ENCODE measurements at regions not wholly inside any gene's neighbourhood (a gene's known extent, or its start where the extent isn't known, plus 50 kb on each side); places are given as distances from the start of the nearest gene placed in this dataset.

DNA sequence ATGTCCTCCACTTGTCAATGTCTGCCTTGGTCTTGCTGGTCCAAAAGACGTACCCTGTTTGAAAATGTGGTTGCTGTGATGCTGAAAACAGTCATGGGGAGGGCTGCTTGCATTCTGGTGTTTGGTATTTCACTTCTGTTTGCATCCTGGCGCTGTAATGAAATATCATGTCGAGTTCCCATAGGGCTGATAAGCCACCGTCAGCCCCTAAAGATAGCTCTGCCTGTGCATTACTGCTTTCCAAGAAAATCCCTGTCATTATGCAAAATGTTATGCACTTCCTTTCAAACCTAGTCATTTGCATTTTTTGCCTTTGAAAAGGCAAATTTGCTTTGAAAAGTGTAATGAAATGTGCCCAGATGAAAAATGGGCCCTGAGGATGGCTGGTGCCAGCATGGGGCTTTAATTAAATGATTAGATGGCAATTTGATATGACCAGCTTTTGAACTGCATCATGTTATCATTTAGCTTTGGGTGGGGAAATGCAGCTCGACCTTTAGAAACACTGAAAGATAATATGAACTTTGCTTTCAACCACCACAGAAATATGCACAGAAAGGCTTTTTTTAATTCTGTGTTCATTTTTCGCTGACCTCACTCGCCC, 374.4 kb upstream of the SGCD start:
- no peaks in the 10 kb centered on the region for H3K9me3 ChIP-seq
- no peaks in the 10 kb centered on the region for H3K4me1 ChIP-seq
- H3K4me3 ChIP-seq = no peak overlapping the region
- WGBS, 5 donors = 67 to 82% (median 70%) methylated on average over 7 of the region's 7 CpGs
- no peak overlapping the region for H3K27ac ChIP-seq
- H3K27me3 ChIP-seq (replicated peaks in 1 of 7) = no peaks in the 10 kb centered on the region
- H3K36me3 ChIP-seq = no peaks in the 10 kb centered on the region
- TF ChIP-seq, protein P1, sequence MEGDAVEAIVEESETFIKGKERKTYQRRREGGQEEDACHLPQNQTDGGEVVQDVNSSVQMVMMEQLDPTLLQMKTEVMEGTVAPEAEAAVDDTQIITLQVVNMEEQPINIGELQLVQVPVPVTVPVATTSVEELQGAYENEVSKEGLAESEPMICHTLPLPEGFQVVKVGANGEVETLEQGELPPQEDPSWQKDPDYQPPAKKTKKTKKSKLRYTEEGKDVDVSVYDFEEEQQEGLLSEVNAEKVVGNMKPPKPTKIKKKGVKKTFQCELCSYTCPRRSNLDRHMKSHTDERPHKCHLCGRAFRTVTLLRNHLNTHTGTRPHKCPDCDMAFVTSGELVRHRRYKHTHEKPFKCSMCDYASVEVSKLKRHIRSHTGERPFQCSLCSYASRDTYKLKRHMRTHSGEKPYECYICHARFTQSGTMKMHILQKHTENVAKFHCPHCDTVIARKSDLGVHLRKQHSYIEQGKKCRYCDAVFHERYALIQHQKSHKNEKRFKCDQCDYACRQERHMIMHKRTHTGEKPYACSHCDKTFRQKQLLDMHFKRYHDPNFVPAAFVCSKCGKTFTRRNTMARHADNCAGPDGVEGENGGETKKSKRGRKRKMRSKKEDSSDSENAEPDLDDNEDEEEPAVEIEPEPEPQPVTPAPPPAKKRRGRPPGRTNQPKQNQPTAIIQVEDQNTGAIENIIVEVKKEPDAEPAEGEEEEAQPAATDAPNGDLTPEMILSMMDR (IDR thresholded peaks at IDR 0.05 in 8 of 11, conservative IDR thresholded peaks at IDR 0.05 in 3 of 11) = no peak
- TF ChIP-seq POLR2A (IDR thresholded peaks at IDR 0.05) (no peak), POLR2AphosphoS5 (IDR thresholded peaks at IDR 0.05) (no peak)
- intact Hi-C loops (cut with DNase I; ENCODE audit: low total_unique reads) = no loop called here
- DNase-seq = no peak

DNA sequence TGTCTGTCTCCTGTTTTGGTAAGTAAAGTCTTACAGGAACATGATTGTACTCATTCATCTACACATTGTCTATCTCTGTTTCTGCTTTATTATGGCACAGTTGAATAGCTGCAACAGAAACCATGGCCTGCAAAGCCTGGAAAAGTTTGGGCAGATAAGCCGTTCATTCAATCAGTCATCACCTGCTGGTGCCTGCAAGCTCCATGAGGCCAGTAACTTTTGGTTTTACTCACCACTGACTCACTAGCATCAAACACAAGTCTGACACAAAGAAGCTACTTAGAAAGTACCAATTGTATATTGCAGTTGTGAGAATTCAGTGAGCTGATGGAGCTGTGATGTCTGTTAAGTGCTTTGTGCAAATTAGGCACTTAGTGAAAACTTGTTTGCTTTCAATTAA, 373.6 kb upstream of the SGCD start:
- intact Hi-C loops (cut with DNase I; ENCODE audit: low total_unique reads) = no loop called here
- Histone ChIP-seq H3K27me3 (replicated peaks in 1 of 7) (no peaks in the 10 kb centered on the region), H3K27ac (no peak overlapping the region), H3K4me1 (no peaks in the 10 kb centered on the region), H3K36me3 (no peaks in the 10 kb centered on the region), H3K4me3 (no peak overlapping the region), H3K9me3 (no peaks in the 10 kb centered on the region)
- TF ChIP-seq, protein P1 (IDR thresholded peaks at IDR 0.05 in 8 of 11, conservative IDR thresholded peaks at IDR 0.05 in 3 of 11) = no peak
- TF ChIP-seq POLR2A (IDR thresholded peaks at IDR 0.05) (no peak), POLR2AphosphoS5 (IDR thresholded peaks at IDR 0.05) (no peak)
- 55 to 74% (median 63%) methylated on average over 1 of the region's 1 CpG for WGBS, 5 donors
- DNase-seq = no peak

DNA sequence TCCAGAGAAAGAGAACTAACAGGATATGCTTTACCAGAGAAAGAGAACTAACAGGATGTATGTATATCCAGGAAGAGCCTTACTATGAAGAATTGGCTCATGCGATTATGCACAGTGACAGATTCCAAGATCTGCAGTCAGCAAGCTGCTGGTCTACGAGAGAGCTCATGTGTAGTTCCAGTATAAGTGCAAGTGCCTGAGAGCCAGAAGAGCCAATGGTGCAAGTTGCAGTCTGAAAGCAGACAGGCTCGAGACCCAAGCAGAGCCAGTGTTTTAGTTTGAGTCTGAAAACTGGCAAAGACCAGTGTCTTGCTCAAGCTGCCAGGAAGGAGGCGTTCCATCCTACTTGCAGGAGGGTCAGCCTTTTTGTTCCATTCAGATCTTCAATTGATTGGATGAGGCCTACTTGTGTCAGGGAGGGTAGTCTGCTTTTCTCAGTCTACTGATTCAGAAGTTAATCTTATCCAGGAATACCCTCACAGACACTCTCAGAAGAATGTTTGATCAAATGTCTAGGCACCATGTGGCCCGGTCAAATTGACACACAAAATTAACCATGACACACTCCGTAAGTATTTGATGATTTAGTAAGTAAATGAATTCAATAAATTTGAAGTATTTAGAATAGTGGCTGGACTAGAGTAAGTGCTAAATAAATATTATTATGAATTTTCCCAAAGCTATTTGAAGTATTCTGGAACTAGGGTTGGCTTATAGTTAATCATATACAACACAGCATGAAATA, 372.1 kb upstream of the SGCD start:
- no peaks in the 10 kb centered on the region for H3K4me1 ChIP-seq
- WGBS, 5 donors = 78 to 88% (median 79%) methylated on average over 6 of the region's 6 CpGs
- DNase-seq = no peak
- no peaks in the 10 kb centered on the region for H3K36me3 ChIP-seq
- no peaks in the 10 kb centered on the region for H3K27me3 ChIP-seq (replicated peaks in 1 of 7)
- TF ChIP-seq, protein P1 (IDR thresholded peaks at IDR 0.05 in 8 of 11, conservative IDR thresholded peaks at IDR 0.05 in 3 of 11) = no peak
- TF ChIP-seq POLR2AphosphoS5 (IDR thresholded peaks at IDR 0.05) (no peak), POLR2A (IDR thresholded peaks at IDR 0.05) (no peak)
- H3K27ac ChIP-seq = no peak overlapping the region
- intact Hi-C loops (cut with DNase I; ENCODE audit: low total_unique reads) = no loop called here
- H3K4me3 ChIP-seq = no peak overlapping the region
- no peaks in the 10 kb centered on the region for H3K9me3 ChIP-seq

DNA sequence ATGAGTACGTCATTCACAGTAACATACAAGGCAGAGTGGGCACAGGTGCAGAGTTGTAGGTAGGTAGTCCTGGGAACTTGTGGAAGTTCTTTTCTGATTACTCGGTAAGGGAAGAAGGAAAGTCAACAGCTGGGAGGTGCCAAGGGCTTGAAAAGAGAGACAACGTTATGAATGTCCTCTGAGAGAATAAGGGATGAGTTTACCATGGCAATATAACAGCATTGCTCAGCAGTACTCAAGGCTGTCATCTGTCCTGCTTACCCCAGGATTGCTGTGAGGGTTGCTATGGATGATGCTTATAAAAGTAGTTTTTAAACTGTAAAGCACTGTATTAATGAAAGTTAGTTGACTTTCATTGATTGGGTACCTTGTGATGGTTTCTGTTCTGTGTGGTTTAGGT, 369.1 kb upstream of the SGCD start:
- intact Hi-C loops (cut with DNase I; ENCODE audit: low total_unique reads) = no loop called here
- Histone ChIP-seq H3K27ac (no peak overlapping the region), H3K36me3 (no peaks in the 10 kb centered on the region), H3K27me3 (replicated peaks in 1 of 7) (no peaks in the 10 kb centered on the region), H3K9me3 (no peaks in the 10 kb centered on the region), H3K4me3 (no peak overlapping the region), H3K4me1 (no peaks in the 10 kb centered on the region)
- DNase-seq = no peak
- TF ChIP-seq POLR2AphosphoS5 (IDR thresholded peaks at IDR 0.05) = no peak
- TF ChIP-seq POLR2A (IDR thresholded peaks at IDR 0.05) = no peak
- TF ChIP-seq, protein P1 (IDR thresholded peaks at IDR 0.05 in 8 of 11, conservative IDR thresholded peaks at IDR 0.05 in 3 of 11) = no peak
- WGBS, 5 donors = 80 to 90% (median 87%) methylated on average over 3 of the region's 3 CpGs

Data from spleen (tissue), 11 donors.